ENCODE measurements at regions not wholly inside any gene's neighbourhood (a gene's known extent, or its start where the extent isn't known, plus 50 kb on each side); places are given as distances from the start of the nearest gene placed in this dataset.
"Not testable (repeated sequence)": the region's sequence is repeated elsewhere in the genome, so short reads cannot be mapped to it uniquely, and the experiment has no call there.

DNA sequence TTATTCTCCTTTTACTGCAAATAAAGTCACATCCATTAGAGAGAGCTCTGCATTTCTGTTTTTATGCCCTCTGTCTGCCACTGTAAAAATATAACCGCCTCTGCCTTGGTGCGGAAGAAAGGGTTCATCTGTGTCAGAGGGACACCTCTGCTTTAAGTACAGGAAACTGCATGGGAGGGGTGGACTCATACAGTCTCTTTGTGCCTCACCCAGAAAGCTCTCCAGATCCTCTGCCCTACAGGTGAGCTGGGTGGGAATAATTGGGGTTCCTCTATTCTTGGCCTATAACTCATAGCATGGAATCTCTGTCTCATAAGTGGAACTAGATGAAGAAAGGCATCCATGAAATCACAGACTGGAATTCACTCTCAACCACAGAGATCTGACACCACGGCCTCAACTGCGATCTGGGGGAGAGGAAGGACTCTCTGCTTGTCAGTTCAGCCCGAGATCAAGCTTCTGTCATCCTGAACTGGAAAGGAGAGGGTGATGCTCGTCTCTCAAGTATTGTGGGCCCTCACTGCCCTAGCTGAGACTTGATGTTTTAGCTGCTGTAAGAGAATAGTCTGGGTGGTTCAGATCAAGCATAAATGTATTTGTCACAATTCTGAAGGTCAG, 702.3 kb downstream of the TMEM121 start:
- intact Hi-C loops (cut with micrococcal nuclease): no loop called here
- ChIA-PET CTCF (interaction anchor here (0.8 to 2.7 kb wide), 8 partner anchors 8 to 119 kb away, joined by 3 to 16 read pairs (median 4); no protein-coding TSS in a partner anchor), POLR2A (interaction anchor here (1.6 kb wide), 1 partner anchor 28 kb away, joined by 4 read pairs; no protein-coding TSS in a partner anchor)
- H3K4me1 Mint-ChIP-seq (ENCODE audit: low read depth): peaks cover 39% of the 10 kb centered on the region
- TF ChIP-seq, protein P1, sequence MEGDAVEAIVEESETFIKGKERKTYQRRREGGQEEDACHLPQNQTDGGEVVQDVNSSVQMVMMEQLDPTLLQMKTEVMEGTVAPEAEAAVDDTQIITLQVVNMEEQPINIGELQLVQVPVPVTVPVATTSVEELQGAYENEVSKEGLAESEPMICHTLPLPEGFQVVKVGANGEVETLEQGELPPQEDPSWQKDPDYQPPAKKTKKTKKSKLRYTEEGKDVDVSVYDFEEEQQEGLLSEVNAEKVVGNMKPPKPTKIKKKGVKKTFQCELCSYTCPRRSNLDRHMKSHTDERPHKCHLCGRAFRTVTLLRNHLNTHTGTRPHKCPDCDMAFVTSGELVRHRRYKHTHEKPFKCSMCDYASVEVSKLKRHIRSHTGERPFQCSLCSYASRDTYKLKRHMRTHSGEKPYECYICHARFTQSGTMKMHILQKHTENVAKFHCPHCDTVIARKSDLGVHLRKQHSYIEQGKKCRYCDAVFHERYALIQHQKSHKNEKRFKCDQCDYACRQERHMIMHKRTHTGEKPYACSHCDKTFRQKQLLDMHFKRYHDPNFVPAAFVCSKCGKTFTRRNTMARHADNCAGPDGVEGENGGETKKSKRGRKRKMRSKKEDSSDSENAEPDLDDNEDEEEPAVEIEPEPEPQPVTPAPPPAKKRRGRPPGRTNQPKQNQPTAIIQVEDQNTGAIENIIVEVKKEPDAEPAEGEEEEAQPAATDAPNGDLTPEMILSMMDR (IDR thresholded peaks at IDR 0.05): no peak
- H3K27ac Mint-ChIP-seq: peak overlapping the region; percentile 93
- peak; percentile 49 for DNase-seq
- H3K27me3 Mint-ChIP-seq: no peaks in the 10 kb centered on the region
- peak; percentile 87 for ATAC-seq
- no peaks in the 10 kb centered on the region for H3K36me3 Mint-ChIP-seq (ENCODE audit: low read depth)
- H3K9me3 Mint-ChIP-seq: no peaks in the 10 kb centered on the region
- H3K4me3 Mint-ChIP-seq: peak overlapping the region; percentile 81

DNA sequence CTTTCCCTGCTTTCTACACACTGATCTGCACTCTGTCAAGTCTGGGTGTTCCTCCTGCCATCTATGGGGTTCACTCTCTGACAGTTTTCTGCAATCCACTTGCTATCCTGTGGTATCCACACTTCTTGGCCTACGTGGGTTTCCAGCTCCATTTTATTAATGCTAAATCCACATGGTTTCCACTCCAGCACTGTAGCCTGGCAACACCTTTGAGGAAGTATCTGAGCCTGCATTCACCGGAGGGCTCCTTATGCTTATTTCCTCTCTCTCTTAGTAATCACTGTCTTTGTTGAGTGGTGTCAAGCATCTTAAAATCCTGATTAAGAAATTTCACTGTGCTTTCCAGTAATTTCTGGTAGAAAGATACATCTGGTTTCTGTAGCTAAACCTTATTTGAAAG, 703.7 kb downstream of the TMEM121 start:
- peaks cover 33% of the 10 kb centered on the region for H3K4me1 Mint-ChIP-seq (ENCODE audit: low read depth)
- H3K9me3 Mint-ChIP-seq: no peaks in the 10 kb centered on the region
- H3K36me3 Mint-ChIP-seq (ENCODE audit: low read depth): no peaks in the 10 kb centered on the region
- H3K27ac Mint-ChIP-seq: no peak overlapping the region
- H3K27me3 Mint-ChIP-seq: no peaks in the 10 kb centered on the region
- intact Hi-C loops (cut with micrococcal nuclease): no loop called here
- no peak for ATAC-seq
- peak overlapping the region; percentile 30 for H3K4me3 Mint-ChIP-seq
- ChIA-PET CTCF (interaction anchor here (1.0 to 2.7 kb wide), 2 partner anchors 8 to 27 kb away, joined by 4 to 16 read pairs; no protein-coding TSS in a partner anchor), POLR2A (interaction anchor here (1.6 kb wide), 1 partner anchor 30 kb away, joined by 4 read pairs; no protein-coding TSS in a partner anchor)
- no peak for DNase-seq
- TF ChIP-seq, protein P1 (IDR thresholded peaks at IDR 0.05): no peak

DNA sequence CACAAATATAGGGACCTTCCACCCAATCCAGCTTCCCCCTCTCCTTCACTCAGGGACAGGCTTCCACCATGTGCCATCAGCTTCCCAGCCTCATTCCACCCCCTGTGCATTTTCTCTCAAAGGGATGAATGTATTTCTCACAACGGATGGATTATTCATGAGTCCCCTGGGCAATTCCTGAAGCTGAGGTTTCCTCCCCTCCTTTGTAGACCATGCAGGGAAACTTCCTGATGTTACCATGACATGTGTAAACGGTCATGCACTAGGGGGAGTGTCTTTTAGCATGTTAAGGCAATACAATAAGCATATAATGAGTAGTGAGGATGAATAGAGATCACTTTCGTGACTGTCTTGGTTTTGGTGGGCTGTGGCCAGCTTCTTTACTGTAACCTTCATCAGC, 706.8 kb downstream of the TMEM121 start:
- H3K36me3 Mint-ChIP-seq (ENCODE audit: low read depth); POLR2A ChIA-PET; H3K27me3 Mint-ChIP-seq; H3K4me3 Mint-ChIP-seq; ATAC-seq; H3K27ac Mint-ChIP-seq; H3K9me3 Mint-ChIP-seq; intact Hi-C loops (cut with micrococcal nuclease): not testable (repeated sequence)
- CTCF ChIA-PET: interaction anchor here (1.0 to 2.2 kb wide), 4 partner anchors 8 to 36 kb away, joined by 3 to 7 read pairs (median 4); no protein-coding TSS in a partner anchor
- H3K4me1 Mint-ChIP-seq (ENCODE audit: low read depth): peaks cover 27% of the 10 kb centered on the region
- peak; percentile 11 for DNase-seq

DNA sequence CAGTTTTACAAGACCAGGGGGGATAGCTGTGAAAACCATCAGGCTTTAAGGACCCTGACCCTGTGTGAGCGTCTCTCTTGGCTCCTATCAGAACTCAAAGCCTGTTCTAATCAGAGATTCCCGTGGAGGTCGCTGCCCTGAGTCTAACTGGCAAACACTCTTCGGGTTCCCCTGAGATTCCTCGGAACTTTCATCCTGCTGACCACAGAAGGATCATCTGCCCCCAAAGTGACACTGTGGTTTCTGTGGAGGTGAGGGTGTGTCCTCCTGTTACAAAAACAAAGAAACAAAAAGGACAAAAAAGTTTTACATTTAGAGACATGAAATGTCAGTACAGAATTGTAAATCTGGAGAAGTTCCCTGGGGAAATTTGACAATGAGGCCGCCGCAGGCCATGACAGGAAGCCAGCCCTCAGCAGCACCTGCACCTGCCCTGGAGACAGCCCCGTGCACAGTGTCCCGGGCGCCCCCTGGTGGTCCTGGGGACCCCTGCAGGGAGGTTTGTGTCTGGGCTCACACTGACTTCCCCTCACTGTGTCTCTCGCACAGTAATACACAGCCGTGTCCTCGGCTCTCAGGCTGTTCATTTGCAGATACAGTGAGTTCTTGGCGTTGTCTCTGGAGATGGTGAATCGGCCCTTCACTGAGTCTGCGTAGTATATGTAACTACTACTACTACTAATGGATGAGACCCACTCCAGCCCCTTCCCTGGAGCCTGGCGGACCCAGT, 708.3 kb downstream of the TMEM121 start:
- Mint-ChIP-seq H3K4me1 (ENCODE audit: low read depth) (peaks cover 18% of the 10 kb centered on the region), H3K27ac (peak overlapping the region; percentile 38)
- H3K9me3 Mint-ChIP-seq; H3K4me3 Mint-ChIP-seq; intact Hi-C loops (cut with micrococcal nuclease); POLR2A ChIA-PET; H3K27me3 Mint-ChIP-seq; H3K36me3 Mint-ChIP-seq (ENCODE audit: low read depth): not testable (repeated sequence)
- ATAC-seq: peak; percentile 45
- TF ChIP-seq, protein P1 (IDR thresholded peaks at IDR 0.05): peak; percentile 56
- CTCF ChIA-PET: interaction anchor here (1.0 to 1.6 kb wide), 5 partner anchors 23 to 79 kb away, joined by 3 to 6 read pairs (median 3); no protein-coding TSS in a partner anchor
- peak; percentile 30 for DNase-seq

DNA sequence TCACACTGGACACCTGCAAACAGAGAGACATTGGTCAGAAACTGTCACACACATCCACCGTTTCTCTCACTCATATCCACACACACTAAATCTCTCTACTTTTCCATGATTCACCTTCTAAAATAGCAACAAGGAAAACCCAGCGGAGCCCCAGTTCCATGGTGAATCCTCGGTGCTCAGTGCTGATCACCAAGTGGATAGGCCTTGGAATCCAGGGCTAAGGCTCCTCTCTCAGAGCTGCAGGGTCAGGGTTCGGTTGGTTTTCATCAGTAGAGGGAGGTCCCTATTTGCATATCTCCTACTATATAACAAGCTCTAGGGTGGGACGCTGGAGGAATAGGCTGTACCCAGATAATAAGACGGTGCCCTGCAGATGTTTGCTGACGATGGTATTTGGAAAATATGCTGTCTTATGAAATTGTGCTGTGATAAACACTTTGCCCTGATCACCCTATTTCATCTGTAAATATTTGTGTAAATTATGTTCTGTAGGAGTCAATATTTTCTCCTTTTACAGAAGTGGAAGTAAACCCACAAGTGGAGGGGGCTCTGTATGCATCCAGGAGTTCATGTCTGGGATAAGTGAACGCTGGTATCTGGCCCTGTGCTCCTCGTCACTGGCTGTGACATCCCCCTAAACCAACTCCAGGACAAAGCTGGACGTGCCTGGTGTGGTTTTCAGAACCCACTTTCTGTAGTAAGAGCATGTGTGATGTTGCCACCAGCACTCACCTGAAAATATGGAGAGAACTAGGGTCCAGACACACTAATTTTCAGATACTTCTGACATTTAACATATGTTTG, 709.2 kb downstream of the TMEM121 start:
- Mint-ChIP-seq H3K27ac (no peak overlapping the region), H3K4me3 (no peak overlapping the region), H3K36me3 (ENCODE audit: low read depth) (no peaks in the 10 kb centered on the region), H3K27me3 (no peaks in the 10 kb centered on the region), H3K9me3 (no peaks in the 10 kb centered on the region), H3K4me1 (ENCODE audit: low read depth) (peaks cover 14% of the 10 kb centered on the region)
- DNase-seq (no peak), ATAC-seq (no peak)
- TF ChIP-seq, protein P1 (IDR thresholded peaks at IDR 0.05): no peak
- intact Hi-C loops (cut with micrococcal nuclease): no loop called here
- POLR2A ChIA-PET: no interaction called here
- CTCF ChIA-PET: interaction anchor here (0.8 to 1.7 kb wide), 4 partner anchors 21 to 73 kb away, joined by 3 to 4 read pairs (median 4); no protein-coding TSS in a partner anchor
